Breast epithelium (tissue), 4 donors: ENCODE measurements at regions not wholly inside any gene's neighbourhood (a gene's known extent, or its start where the extent isn't known, plus 50 kb on each side); places are given as distances from the start of the nearest gene placed in this dataset.

Experiments
- DNase-seq, 2 donors: peaks; one replicate each; pipeline ENCODE4 v3.0.0-alpha.2; 2019; ENCODE audit warnings: low spot score in 2 of 2
- H3K27ac ChIP-seq, 2 donors: fragments of 200-600 bp; sonication (generic) in 1 of 2; one replicate each; pipeline ENCODE4 v1.5.1; 2016 to 2019; ENCODE audit warnings: mild to moderate bottlenecking in 1 of 2
- H3K27me3 ChIP-seq, 2 donors: fragments of 200-600 bp; sonication (generic) in 1 of 2; one replicate each; pipeline versions ENCODE4 v1.5.1 to v1.6.0; 2017 to 2019; ENCODE audit warnings: control low read depth in 1 of 2, mild to moderate bottlenecking in 1 of 2
- H3K36me3 ChIP-seq: fragments of 200-600 bp; one replicate; pipeline ENCODE4 v1.5.1; 2019
- H3K4me1 ChIP-seq, 2 donors: fragments of 200-600 bp; sonication (generic); one replicate each; pipeline ENCODE4 v1.5.1; 2016 to 2019; ENCODE audit warnings: control low read depth in 1 of 2
- H3K4me3 ChIP-seq, 3 donors: fragments of 200-600 bp; sonication (generic); 1 replicate in 2 of 3; 2 replicates in 1 of 3; pipeline ENCODE4 v1.5.1; 2016 to 2019; ENCODE audit warnings: mild to moderate bottlenecking in 3 of 3, moderate library complexity in 2 of 3
- H3K9me3 ChIP-seq, 2 donors: fragments of 200-600 bp; sonication (generic) in 1 of 2; one replicate each; pipeline ENCODE4 v1.5.1; 2016 to 2019; ENCODE audit warnings: control low read depth in 1 of 2
- POLR2A ChIP-seq: fragments of 450-650 bp; IDR thresholded peaks from one replicate; pipeline ENCODE4 v1.6.1; 2016; ENCODE audit warnings: antibody characterized with exemption, mild to moderate bottlenecking, moderate library complexity
- POLR2AphosphoS5 ChIP-seq, 3 donors: sonication (generic); formaldehyde crosslinking; IDR thresholded peaks; one replicate each; pipeline ENCODE4 v1.6.1; 2017; ENCODE audit warnings: antibody characterized with exemption in 3 of 3
- intact Hi-C: fragments of 100-400 bp; cut with DNase I; formaldehyde crosslinking; loops from one replicate; pipeline ENCODE4 v1.15.1; 2023; ENCODE audit warnings: low total_unique reads
- TF ChIP-seq, protein P1 (sequence below), 3 donors: fragments of 450-650 bp; IDR thresholded peaks; one replicate each; pipeline ENCODE4 v1.5.1; 2016 to 2017; ENCODE audit warnings: antibody characterized with exemption in 3 of 3, mild to moderate bottlenecking in 3 of 3, moderate library complexity in 3 of 3

DNA sequence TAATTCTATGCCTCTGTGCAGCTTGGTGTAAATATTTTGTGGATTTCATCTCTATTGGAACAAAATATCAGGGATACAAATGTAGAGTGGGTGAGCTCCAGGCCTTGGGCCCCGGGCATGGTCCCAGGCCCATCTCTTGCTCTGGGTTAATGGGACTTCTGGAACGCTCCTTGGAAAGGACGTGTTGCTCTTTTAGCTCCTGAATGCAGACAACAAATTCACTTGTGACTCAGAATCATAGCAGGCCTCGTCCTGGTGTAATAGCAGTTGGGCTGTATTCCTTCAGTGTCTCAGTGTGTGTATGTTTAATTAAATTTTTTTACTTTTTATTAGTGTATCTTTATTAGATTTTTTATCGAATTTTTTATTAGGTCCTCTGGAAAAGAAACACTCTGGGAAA lies 266.7 kb upstream of the C2CD4B start:
- no peaks in the 10 kb centered on the region for H3K36me3 ChIP-seq
- H3K4me1 ChIP-seq: no peaks in the 10 kb centered on the region
- H3K9me3 ChIP-seq: no peaks in the 10 kb centered on the region
- no peak for DNase-seq
- no peaks in the 10 kb centered on the region for H3K27me3 ChIP-seq
- H3K4me3 ChIP-seq: no peak overlapping the region
- no peak for TF ChIP-seq POLR2AphosphoS5 (IDR thresholded peaks at IDR 0.05)
- TF ChIP-seq, protein P1, sequence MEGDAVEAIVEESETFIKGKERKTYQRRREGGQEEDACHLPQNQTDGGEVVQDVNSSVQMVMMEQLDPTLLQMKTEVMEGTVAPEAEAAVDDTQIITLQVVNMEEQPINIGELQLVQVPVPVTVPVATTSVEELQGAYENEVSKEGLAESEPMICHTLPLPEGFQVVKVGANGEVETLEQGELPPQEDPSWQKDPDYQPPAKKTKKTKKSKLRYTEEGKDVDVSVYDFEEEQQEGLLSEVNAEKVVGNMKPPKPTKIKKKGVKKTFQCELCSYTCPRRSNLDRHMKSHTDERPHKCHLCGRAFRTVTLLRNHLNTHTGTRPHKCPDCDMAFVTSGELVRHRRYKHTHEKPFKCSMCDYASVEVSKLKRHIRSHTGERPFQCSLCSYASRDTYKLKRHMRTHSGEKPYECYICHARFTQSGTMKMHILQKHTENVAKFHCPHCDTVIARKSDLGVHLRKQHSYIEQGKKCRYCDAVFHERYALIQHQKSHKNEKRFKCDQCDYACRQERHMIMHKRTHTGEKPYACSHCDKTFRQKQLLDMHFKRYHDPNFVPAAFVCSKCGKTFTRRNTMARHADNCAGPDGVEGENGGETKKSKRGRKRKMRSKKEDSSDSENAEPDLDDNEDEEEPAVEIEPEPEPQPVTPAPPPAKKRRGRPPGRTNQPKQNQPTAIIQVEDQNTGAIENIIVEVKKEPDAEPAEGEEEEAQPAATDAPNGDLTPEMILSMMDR (IDR thresholded peaks at IDR 0.05): no peak
- no peak overlapping the region for H3K27ac ChIP-seq
- intact Hi-C loops: no loop called here

DNA sequence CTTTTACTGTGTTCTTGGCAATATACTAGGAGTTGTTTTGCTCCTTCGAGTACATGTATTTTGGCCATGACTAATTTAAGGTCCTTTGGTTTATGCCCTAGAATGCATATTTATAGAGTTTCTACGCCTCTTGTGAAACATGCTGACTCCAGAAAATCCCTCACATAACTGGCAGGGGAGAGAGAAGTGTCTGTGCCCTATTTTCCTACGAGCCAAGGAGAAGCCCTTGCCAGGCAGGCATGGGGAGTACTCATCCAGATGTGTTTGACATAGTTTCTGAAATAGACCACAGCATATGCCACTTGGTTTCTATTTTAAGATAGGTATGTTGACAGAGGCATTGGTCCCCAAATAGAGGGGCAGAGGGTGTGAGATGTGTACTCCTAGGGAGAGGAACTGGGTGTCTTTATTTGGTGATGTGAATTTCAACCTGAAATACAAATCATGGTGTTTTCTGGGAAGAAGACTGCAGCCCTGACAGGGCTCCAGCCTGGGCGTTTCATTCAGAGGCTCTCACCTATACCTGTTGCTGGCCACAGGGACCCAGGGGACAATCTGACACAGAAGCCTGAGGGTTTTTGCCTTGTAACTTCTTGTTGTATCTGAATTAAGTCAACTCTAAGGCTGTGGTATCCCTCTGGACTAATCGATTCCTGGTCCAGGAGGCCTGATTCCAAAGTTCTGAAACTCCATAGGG lies 267.8 kb upstream of the C2CD4B start:
- TF ChIP-seq POLR2A (no peak), POLR2AphosphoS5 (IDR thresholded peaks at IDR 0.05) (no peak)
- TF ChIP-seq, protein P1 (IDR thresholded peaks at IDR 0.05): no peak
- H3K4me1 ChIP-seq: no peaks in the 10 kb centered on the region
- H3K4me3 ChIP-seq: no peak overlapping the region
- intact Hi-C loops: no loop called here
- DNase-seq: no peak
- peak overlapping the region in 1 of 2 donors; percentile 12 for H3K27ac ChIP-seq
- H3K27me3 ChIP-seq: no peaks in the 10 kb centered on the region
- H3K9me3 ChIP-seq: no peaks in the 10 kb centered on the region
- no peaks in the 10 kb centered on the region for H3K36me3 ChIP-seq

DNA sequence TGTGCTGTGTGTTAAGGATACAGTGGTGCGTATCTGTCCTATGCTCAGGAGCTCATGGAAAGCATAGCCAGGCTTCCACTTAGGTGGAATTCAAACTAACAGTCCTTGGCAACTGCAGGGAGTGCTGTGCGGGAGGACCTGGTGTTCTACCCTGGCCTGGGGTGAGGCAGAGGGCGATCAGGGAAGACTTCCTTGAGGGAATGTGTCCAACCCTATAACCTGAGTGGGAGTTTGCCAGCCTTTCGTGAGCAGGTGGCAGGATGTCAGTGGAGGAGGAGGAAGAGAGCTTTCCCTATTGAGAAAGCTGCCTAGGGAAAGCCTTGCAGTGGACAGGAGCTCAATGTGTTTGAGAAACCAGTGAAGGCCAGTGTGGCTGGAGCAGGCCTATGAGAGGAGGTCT lies 271.1 kb upstream of the C2CD4B start:
- Histone ChIP-seq H3K36me3 (no peaks in the 10 kb centered on the region), H3K27ac (peak overlapping the region in 1 of 2 donors; percentile 7), H3K9me3 (no peaks in the 10 kb centered on the region), H3K27me3 (no peaks in the 10 kb centered on the region), H3K4me1 (no peaks in the 10 kb centered on the region), H3K4me3 (no peak overlapping the region)
- no peak for TF ChIP-seq POLR2AphosphoS5 (IDR thresholded peaks at IDR 0.05)
- TF ChIP-seq, protein P1 (IDR thresholded peaks at IDR 0.05): no peak
- TF ChIP-seq POLR2A: no peak
- intact Hi-C loops: no loop called here
- peak in 1 of 2 donors; percentile 56 for DNase-seq

DNA sequence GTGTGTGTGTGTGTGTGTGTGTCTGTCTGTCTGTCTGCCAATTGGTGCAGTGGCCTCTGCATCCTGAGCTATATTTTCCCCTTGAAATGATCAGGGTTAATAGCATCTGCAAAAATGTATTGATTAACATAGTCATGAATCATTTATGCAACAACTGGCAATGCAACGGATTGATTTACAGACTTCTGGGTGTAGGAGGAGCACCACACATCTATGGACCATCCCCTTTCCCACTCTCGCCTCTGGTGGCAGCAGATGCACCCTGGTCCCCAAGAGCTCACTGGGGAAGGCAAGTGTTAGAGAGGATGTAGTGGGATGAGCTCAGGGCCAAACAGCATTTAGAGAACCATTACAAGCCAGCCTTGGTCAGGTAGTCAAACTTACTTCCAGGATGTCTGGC lies 272.7 kb upstream of the C2CD4B start:
- H3K9me3 ChIP-seq: no peaks in the 10 kb centered on the region
- no peaks in the 10 kb centered on the region for H3K27me3 ChIP-seq
- TF ChIP-seq POLR2AphosphoS5 (IDR thresholded peaks at IDR 0.05) (no peak), POLR2A (no peak)
- TF ChIP-seq, protein P1 (IDR thresholded peaks at IDR 0.05): no peak
- no peak for DNase-seq
- H3K4me3 ChIP-seq: no peak overlapping the region
- H3K36me3 ChIP-seq: no peaks in the 10 kb centered on the region
- no peak overlapping the region for H3K27ac ChIP-seq
- intact Hi-C loops: no loop called here
- no peaks in the 10 kb centered on the region for H3K4me1 ChIP-seq

DNA sequence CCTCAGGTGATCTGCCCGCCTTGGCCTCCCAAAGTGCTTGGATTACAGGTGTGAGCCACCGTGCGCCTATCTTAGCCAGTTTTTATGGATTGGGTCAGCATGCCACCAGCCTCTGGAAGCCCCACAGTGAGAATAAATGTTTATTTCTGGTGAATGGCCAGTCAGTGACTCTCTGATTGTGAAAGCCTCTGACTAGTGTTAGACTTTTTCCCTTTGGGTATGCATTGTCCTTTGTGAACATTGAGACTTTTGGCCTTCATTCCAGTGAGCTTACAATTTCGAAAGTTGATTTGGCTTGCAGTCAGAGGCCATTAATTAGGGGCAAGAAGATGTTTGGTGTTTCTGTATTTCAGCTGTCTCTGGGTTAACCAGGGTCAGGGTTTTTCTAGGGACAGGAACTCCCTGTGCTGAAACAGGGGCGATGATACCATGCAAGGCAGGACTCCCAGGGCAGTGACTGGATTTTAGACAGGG lies 274.5 kb upstream of the C2CD4B start:
- no peaks in the 10 kb centered on the region for H3K36me3 ChIP-seq
- no peaks in the 10 kb centered on the region for H3K9me3 ChIP-seq
- no peak for TF ChIP-seq POLR2A
- peak in 1 of 3 donors; percentile 68 for TF ChIP-seq POLR2AphosphoS5 (IDR thresholded peaks at IDR 0.05)
- TF ChIP-seq, protein P1 (IDR thresholded peaks at IDR 0.05): no peak
- no peak for DNase-seq
- peak overlapping the region; percentile 62 to 66 for H3K27ac ChIP-seq
- H3K4me3 ChIP-seq: no peak overlapping the region
- H3K27me3 ChIP-seq: no peaks in the 10 kb centered on the region
- intact Hi-C loops: no loop called here
- no peaks in the 10 kb centered on the region for H3K4me1 ChIP-seq
